ENCODE measurements at regions not wholly inside any gene's neighbourhood (a gene's known extent, or its start where the extent isn't known, plus 50 kb on each side); places are given as distances from the start of the nearest gene placed in this dataset.

DNA sequence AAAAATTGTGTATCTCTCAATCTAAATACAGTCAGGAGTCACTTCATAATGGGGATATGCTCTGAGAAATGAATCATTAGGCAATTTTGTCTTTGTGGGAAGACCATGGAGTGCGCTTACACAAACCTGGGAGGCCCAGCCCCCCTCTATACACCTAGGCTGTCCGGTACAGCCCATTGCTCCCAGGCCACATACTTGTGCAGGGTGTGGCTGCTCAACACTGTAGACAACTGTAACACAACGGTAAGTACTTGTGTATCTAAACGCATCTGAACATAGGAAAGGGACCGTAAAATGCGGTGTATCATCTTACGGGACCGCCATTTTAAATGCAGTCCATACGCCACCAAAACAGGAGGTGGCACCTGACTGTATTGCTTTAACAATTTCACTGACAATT, 58.0 kb upstream of the FRMD1 start:
- H3K4me3 Mint-ChIP-seq, result no peak overlapping the region
- H3K27ac Mint-ChIP-seq, result no peak overlapping the region
- H3K4me2 ChIP-seq (ENCODE audit: insufficient read depth, insufficient read length, low read length), result no peak overlapping the region
- H3K36me3 Mint-ChIP-seq (ENCODE audit: insufficient read depth in 1 of 3, low read depth in 3 of 3), result no peaks in the 10 kb centered on the region
- WGBS (ENCODE audit: extremely low coverage, insufficient read length, low lambda C conversion rate), result no CpG with 5 or more reads among the region's 9 CpGs
- no peak overlapping the region for H2BK120ac ChIP-seq (ENCODE audit: low read depth, low read length, poor library complexity, severe bottlenecking)
- no peak for DNase-seq
- no peak overlapping the region for H2AK5ac ChIP-seq (ENCODE audit: insufficient read length, low read length)
- no peak overlapping the region for H2BK15ac ChIP-seq (ENCODE audit: low read depth, low read length)
- no peaks in the 10 kb centered on the region for H4K20me1 ChIP-seq (ENCODE audit: control insufficient read depth, insufficient read depth, insufficient read length)
- no peak overlapping the region for H2BK20ac ChIP-seq (ENCODE audit: low read depth, low read length, poor library complexity, severe bottlenecking)
- no peaks in the 10 kb centered on the region for H3K79me2 ChIP-seq (ENCODE audit: insufficient read depth, low read length)
- H3K79me1 ChIP-seq (ENCODE audit: insufficient read depth, low read depth, low read length, poor library complexity, severe bottlenecking), result no peaks in the 10 kb centered on the region
- no peaks in the 10 kb centered on the region for H3K9me3 ChIP-seq (ENCODE audit: control insufficient read depth, low read depth, low read length)
- no peaks in the 10 kb centered on the region for H3K9me3 Mint-ChIP-seq
- TF ChIP-seq, protein P1, sequence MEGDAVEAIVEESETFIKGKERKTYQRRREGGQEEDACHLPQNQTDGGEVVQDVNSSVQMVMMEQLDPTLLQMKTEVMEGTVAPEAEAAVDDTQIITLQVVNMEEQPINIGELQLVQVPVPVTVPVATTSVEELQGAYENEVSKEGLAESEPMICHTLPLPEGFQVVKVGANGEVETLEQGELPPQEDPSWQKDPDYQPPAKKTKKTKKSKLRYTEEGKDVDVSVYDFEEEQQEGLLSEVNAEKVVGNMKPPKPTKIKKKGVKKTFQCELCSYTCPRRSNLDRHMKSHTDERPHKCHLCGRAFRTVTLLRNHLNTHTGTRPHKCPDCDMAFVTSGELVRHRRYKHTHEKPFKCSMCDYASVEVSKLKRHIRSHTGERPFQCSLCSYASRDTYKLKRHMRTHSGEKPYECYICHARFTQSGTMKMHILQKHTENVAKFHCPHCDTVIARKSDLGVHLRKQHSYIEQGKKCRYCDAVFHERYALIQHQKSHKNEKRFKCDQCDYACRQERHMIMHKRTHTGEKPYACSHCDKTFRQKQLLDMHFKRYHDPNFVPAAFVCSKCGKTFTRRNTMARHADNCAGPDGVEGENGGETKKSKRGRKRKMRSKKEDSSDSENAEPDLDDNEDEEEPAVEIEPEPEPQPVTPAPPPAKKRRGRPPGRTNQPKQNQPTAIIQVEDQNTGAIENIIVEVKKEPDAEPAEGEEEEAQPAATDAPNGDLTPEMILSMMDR (conservative IDR thresholded peaks at IDR 0.05), result no peak
- H2BK5ac ChIP-seq (ENCODE audit: insufficient read length, low read length), result no peak overlapping the region
- no peaks in the 10 kb centered on the region for H3K23me2 ChIP-seq (ENCODE audit: insufficient read length, low read depth, low read length, poor library complexity, severe bottlenecking)
- H3K4me1 Mint-ChIP-seq, result peaks cover 20 to 21% of the 10 kb centered on the region in 2 experiments
- H4K5ac ChIP-seq (ENCODE audit: insufficient read length, low read depth, low read length), result no peak overlapping the region
- no peak overlapping the region for H2BK12ac ChIP-seq (ENCODE audit: insufficient read length, low read depth, low read length)
- no peaks in the 10 kb centered on the region for H3K27me3 ChIP-seq (ENCODE audit: insufficient read depth, low read length)
- H3K18ac ChIP-seq (ENCODE audit: insufficient read length, low read depth, low read length), result no peak overlapping the region
- no peaks in the 10 kb centered on the region; the same call in 1 of the 2 replicates for H3K4me1 ChIP-seq (ENCODE audit: insufficient read depth, low read length)
- H4K91ac ChIP-seq (ENCODE audit: insufficient read length, low read depth, low read length), result no peak overlapping the region
- H3K56ac ChIP-seq (ENCODE audit: insufficient read length, low read depth, low read length), result no peak overlapping the region
- no peak overlapping the region for H3K14ac ChIP-seq (ENCODE audit: insufficient read depth, low read length)
- no peak overlapping the region for H2AFZ ChIP-seq (ENCODE audit: low read length)
- no peak overlapping the region for H3K4ac ChIP-seq (ENCODE audit: low read depth, low read length)
- no peak overlapping the region for H3K23ac ChIP-seq (ENCODE audit: insufficient read length, low read depth, low read length)
- no peak overlapping the region for H4K8ac ChIP-seq (replicated peaks; ENCODE audit: insufficient read length, low read depth, low read length)
- H3T11ph ChIP-seq (ENCODE audit: low read length), result no peak overlapping the region
- H3K27me3 Mint-ChIP-seq (ENCODE audit: low read depth), result peaks cover 19% of the 10 kb centered on the region
- no peak overlapping the region for H3K9ac ChIP-seq (ENCODE audit: extremely low read depth, insufficient read length, low read length)
- H3K27ac ChIP-seq (ENCODE audit: insufficient read length, low read depth, low read length), result no peak overlapping the region
